Breast epithelium (tissue), 3 donors: ENCODE measurements at regions not wholly inside any gene's neighbourhood (a gene's known extent, or its start where the extent isn't known, plus 50 kb on each side); places are given as distances from the start of the nearest gene placed in this dataset.

ENCODE experiments used
- POLR2A ChIP-seq: fragments of 450-650 bp; IDR thresholded peaks from one replicate; pipeline ENCODE4 v1.6.1; 2016; ENCODE audit warnings: antibody characterized with exemption, mild to moderate bottlenecking, moderate library complexity
- POLR2AphosphoS5 ChIP-seq, 3 donors: sonication (generic); formaldehyde crosslinking; IDR thresholded peaks; one replicate each; pipeline ENCODE4 v1.6.1; 2017; ENCODE audit warnings: antibody characterized with exemption in 3 of 3
- TF ChIP-seq, protein P1 (sequence below), 3 donors: fragments of 450-650 bp; IDR thresholded peaks; one replicate each; pipeline ENCODE4 v1.5.1; 2016 to 2017; ENCODE audit warnings: antibody characterized with exemption in 3 of 3, mild to moderate bottlenecking in 3 of 3, moderate library complexity in 3 of 3

DNA sequence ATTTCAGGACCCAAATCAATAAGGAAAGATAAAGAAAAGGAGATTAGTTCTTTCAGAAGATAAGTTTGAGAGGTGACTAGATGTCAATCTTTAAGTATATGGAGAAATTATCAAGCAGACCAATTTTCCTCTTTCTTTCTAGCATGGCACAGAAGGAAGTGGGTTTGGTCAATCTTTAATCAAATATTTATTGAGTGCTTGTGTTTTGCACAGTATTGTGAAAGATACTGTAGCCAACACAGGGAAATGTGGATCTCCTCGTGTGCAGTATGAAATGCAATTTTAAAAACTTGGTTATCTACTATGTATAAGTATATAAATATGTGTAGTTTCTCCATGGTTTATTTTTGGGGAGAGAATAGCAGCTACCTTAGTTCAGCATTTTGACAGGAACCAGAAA is 655.2 kb downstream of the RAPGEF2 start:
- TF ChIP-seq, protein P1, sequence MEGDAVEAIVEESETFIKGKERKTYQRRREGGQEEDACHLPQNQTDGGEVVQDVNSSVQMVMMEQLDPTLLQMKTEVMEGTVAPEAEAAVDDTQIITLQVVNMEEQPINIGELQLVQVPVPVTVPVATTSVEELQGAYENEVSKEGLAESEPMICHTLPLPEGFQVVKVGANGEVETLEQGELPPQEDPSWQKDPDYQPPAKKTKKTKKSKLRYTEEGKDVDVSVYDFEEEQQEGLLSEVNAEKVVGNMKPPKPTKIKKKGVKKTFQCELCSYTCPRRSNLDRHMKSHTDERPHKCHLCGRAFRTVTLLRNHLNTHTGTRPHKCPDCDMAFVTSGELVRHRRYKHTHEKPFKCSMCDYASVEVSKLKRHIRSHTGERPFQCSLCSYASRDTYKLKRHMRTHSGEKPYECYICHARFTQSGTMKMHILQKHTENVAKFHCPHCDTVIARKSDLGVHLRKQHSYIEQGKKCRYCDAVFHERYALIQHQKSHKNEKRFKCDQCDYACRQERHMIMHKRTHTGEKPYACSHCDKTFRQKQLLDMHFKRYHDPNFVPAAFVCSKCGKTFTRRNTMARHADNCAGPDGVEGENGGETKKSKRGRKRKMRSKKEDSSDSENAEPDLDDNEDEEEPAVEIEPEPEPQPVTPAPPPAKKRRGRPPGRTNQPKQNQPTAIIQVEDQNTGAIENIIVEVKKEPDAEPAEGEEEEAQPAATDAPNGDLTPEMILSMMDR (IDR thresholded peaks at IDR 0.05): no peak
- TF ChIP-seq POLR2AphosphoS5 (IDR thresholded peaks at IDR 0.05): no peak
- no peak for TF ChIP-seq POLR2A
